ENCODE measurements at regions not wholly inside any gene's neighbourhood (a gene's known extent, or its start where the extent isn't known, plus 50 kb on each side); places are given as distances from the start of the nearest gene placed in this dataset.

DNA sequence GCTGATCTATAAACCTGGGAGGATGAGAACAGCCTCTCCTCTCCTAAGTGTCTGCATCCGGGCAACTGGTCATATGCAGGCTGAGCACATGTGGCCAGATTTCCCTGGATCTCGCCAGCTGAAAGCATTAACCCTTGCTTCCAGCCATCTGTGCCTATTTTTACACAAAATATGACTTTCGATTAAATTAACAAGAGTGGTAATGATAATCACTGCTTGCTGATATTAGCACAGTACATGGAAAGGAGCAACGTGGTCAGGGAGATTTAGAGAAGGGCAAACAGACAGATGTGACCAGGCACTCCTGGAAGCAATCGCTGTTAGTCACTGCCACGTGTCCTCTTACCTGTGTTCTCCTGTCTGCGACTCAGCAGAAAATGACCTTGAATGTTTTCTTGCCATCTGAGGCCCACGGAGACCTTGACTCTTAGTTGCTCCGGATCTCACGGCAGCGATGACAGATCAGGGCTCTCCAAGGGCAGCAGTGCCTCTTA, 59.5 kb upstream of the NPTX2 start:
- Mint-ChIP-seq H3K4me1 (peaks cover 9% of the 10 kb centered on the region), H3K27ac (no peak overlapping the region), H3K4me3 (no peak overlapping the region), H3K9me3 (no peaks in the 10 kb centered on the region), H3K36me3 (no peaks in the 10 kb centered on the region), H3K27me3 (ENCODE audit: low read depth) (peaks cover 4% of the 10 kb centered on the region)
- TF ChIP-seq, protein P1, sequence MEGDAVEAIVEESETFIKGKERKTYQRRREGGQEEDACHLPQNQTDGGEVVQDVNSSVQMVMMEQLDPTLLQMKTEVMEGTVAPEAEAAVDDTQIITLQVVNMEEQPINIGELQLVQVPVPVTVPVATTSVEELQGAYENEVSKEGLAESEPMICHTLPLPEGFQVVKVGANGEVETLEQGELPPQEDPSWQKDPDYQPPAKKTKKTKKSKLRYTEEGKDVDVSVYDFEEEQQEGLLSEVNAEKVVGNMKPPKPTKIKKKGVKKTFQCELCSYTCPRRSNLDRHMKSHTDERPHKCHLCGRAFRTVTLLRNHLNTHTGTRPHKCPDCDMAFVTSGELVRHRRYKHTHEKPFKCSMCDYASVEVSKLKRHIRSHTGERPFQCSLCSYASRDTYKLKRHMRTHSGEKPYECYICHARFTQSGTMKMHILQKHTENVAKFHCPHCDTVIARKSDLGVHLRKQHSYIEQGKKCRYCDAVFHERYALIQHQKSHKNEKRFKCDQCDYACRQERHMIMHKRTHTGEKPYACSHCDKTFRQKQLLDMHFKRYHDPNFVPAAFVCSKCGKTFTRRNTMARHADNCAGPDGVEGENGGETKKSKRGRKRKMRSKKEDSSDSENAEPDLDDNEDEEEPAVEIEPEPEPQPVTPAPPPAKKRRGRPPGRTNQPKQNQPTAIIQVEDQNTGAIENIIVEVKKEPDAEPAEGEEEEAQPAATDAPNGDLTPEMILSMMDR (IDR thresholded peaks at IDR 0.05; ENCODE audit: unreplicated experiment), result no peak
- no peak for DNase-seq (ENCODE audit: low spot score in 2 of 2, unreplicated experiment in 2 of 2)

DNA sequence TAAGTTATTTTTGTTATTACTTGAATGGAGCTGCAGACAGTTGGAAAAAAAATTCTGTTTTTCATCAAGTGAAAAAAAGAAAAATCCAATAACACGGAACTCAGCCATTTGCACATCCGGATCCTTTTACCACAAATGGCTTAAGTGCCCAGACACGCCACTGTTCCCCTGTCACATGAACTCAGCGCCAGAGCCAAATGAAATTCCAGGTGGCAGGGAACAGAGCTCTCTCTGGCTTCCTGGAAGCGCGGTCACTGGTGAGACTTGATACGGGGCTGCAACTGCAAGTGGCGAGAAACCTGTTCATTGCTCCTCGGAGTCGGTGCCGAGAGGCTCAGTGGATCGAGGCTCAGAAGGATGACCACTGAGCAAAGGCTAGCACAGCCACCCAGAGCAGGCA, 60.8 kb upstream of the NPTX2 start:
- H3K27ac Mint-ChIP-seq, result no peak overlapping the region
- H3K36me3 Mint-ChIP-seq, result no peaks in the 10 kb centered on the region
- H3K4me3 Mint-ChIP-seq, result no peak overlapping the region
- peaks cover 4% of the 10 kb centered on the region for H3K27me3 Mint-ChIP-seq (ENCODE audit: low read depth)
- H3K9me3 Mint-ChIP-seq, result peaks cover 12% of the 10 kb centered on the region
- DNase-seq (ENCODE audit: low spot score in 2 of 2, unreplicated experiment in 2 of 2), result no peak
- H3K4me1 Mint-ChIP-seq, result peaks cover 8% of the 10 kb centered on the region
- TF ChIP-seq, protein P1 (IDR thresholded peaks at IDR 0.05; ENCODE audit: unreplicated experiment), result no peak

DNA sequence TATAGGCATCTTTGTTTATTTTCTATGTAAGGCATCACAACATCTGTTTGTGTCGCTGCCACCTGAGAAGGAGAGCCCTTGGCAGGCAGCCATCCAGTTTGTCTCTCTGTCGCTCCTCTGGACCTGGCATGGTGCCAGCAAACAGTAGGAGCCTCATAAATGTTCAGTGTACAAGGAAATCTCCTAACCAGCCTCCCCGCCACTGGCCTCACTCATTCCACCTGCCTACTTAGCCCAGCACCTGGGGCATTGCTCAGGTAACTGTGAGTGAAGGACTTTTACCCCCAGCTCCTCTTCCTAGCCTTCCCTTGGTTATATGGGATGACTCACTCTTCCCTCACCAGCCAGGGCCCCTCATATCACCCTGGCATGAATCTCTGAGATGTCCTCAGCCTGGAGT, 61.7 kb upstream of the NPTX2 start:
- Mint-ChIP-seq H3K27me3 (ENCODE audit: low read depth) (peaks cover 4% of the 10 kb centered on the region), H3K4me3 (no peak overlapping the region), H3K27ac (no peak overlapping the region), H3K36me3 (no peaks in the 10 kb centered on the region), H3K9me3 (peaks cover 12% of the 10 kb centered on the region), H3K4me1 (peaks cover 2% of the 10 kb centered on the region)
- TF ChIP-seq, protein P1 (IDR thresholded peaks at IDR 0.05; ENCODE audit: unreplicated experiment), result no peak
- no peak for DNase-seq (ENCODE audit: low spot score in 2 of 2, unreplicated experiment in 2 of 2)

DNA sequence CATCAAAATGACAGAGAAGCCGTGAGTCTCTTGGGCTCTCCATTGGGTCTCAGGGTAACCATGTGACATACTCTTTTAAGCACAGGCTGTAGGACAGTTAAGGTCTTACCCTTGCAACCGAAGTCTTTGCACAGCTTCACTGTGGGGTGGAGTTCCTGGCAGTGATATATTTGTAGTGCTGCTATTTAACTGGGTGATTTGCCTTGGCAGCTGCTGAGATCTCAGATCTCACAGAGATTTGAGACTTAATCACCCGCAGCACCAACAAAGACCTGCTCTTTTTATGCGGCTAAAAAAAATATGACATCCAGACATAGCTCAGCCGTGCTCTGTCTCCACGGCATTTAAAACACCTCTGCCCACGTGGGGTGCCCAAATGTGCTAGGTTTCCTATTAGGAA, 63.4 kb upstream of the NPTX2 start:
- H3K4me3 Mint-ChIP-seq, result no peak overlapping the region
- no peaks in the 10 kb centered on the region for H3K4me1 Mint-ChIP-seq
- TF ChIP-seq, protein P1 (IDR thresholded peaks at IDR 0.05; ENCODE audit: unreplicated experiment), result no peak
- peaks cover 12% of the 10 kb centered on the region for H3K9me3 Mint-ChIP-seq
- no peaks in the 10 kb centered on the region for H3K36me3 Mint-ChIP-seq
- no peak for DNase-seq (ENCODE audit: low spot score in 2 of 2, unreplicated experiment in 2 of 2)
- H3K27me3 Mint-ChIP-seq (ENCODE audit: low read depth), result peaks cover 7% of the 10 kb centered on the region
- H3K27ac Mint-ChIP-seq, result no peak overlapping the region

DNA sequence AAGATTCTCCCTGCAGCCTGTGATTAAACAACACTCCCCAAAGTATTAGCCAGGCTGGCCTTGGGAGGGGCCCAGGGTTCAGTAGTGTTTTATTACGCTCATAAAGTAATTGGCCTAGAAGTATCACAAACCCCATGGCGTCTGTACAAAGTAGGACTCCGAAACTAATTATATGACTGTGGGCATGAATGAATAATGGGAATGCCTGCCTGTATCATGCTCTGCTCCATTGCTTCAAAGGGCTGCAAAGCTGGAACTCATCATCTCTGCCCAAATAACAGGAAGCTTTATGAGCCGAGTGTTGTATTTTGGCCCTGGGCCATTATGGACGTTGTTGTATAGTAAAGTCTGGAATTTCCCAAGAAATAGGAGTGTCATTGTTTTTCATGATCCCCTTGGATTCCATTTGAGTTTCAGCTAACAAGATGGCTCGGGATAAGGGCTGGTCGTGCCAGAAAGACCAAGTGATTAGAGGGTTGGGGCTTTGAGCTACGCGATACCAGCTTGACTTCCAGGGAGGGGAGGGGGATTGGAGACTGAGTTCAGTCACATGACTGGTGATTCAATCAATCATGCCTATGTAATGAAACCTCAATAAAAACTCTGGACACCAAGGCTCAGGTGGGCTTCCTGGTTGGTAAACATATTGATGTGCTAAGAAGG, 65.3 kb upstream of the NPTX2 start:
- H3K4me1 Mint-ChIP-seq, result no peaks in the 10 kb centered on the region
- H3K27ac Mint-ChIP-seq, result no peak overlapping the region
- no peak for DNase-seq (ENCODE audit: low spot score in 2 of 2, unreplicated experiment in 2 of 2)
- H3K27me3 Mint-ChIP-seq (ENCODE audit: low read depth), result peaks cover 25% of the 10 kb centered on the region
- H3K36me3 Mint-ChIP-seq, result no peaks in the 10 kb centered on the region
- no peak overlapping the region for H3K4me3 Mint-ChIP-seq
- TF ChIP-seq, protein P1 (IDR thresholded peaks at IDR 0.05; ENCODE audit: unreplicated experiment), result no peak
- peaks cover 12% of the 10 kb centered on the region for H3K9me3 Mint-ChIP-seq

Data from mesothelial cell of epicardium (in vitro differentiated cells).